HUES64 (cell line): ENCODE measurements at regions not wholly inside any gene's neighbourhood (a gene's known extent, or its start where the extent isn't known, plus 50 kb on each side); places are given as distances from the start of the nearest gene placed in this dataset.
"Not testable (repeated sequence)": the region's sequence is repeated elsewhere in the genome, so short reads cannot be mapped to it uniquely, and the experiment has no call there.

Experiments used
- H3K27ac ChIP-seq: 2 replicates; pipeline ENCODE4 v1.7.0; 2013; ENCODE audit warnings: low read depth, low read length, inconsistent platforms
- H3K27me3 ChIP-seq: 2 replicates; pipeline ENCODE4 v1.6.1; 2013; ENCODE audit warnings: mild to moderate bottlenecking, low read length; ENCODE audit not compliant: insufficient read depth
- H3K36me3 ChIP-seq: 2 replicates; pipeline ENCODE4 v1.6.1; 2013; ENCODE audit warnings: mild to moderate bottlenecking, low read length; ENCODE audit not compliant: insufficient read depth
- H3K4me1 ChIP-seq: 2 replicates; pipeline ENCODE4 v1.6.1; 2013; ENCODE audit warnings: mild to moderate bottlenecking, low read length, moderate library complexity; ENCODE audit not compliant: insufficient read depth
- H3K4me3 ChIP-seq: 2 replicates; pipeline ENCODE4 v1.5.1; 2013; ENCODE audit warnings: mild to moderate bottlenecking, low read length, moderate library complexity
- H3K9ac ChIP-seq: 2 replicates; pipeline ENCODE4 v1.6.1; 2013; ENCODE audit warnings: mild to moderate bottlenecking, low read depth, low read length
- H3K9me3 ChIP-seq: 2 replicates; pipeline ENCODE4 v1.6.1; 2013; ENCODE audit warnings: low read depth, low read length; ENCODE audit not compliant: insufficient read depth
- WGBS: fragments of 150-250, 120-280 bp; methylation state at CpG from one replicate; pipeline ENCODE4 v1.1.7; 2013; ENCODE audit warnings: missing lambda C conversion rate; 5-methylcytosine and 5-hydroxymethylcytosine counted together

DNA sequence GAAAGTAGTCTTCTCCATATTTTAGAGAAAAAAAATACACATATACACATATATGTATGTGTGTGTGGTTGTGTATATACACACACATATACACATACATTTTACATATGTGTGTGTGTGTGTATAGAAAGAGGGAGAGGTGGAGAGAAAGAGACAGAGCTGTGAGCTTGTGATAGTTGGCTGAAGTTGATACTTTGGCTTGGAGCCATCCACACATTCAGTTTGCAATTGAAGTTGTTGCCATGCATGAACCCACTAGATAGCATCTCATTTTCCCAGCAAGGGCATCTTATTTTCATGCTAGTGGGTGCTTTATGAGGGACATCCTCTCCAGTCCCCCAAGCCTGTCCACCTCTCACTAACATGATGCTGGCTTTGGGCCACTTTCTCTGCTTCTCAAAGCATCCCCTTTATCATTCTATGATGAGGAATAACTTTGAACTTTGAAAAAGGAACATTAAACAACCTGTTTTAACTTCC lies 228.6 kb downstream of the ZNF621 start:
- Histone ChIP-seq H3K9ac (no peak overlapping the region), H3K4me1 (peaks cover 5% of the 10 kb centered on the region; the same call in 1 of the 2 replicates), H3K27me3 (no peaks in the 10 kb centered on the region), H3K4me3 (no peak overlapping the region), H3K36me3 (no peaks in the 10 kb centered on the region), H3K27ac (no peak overlapping the region), H3K9me3 (no peaks in the 10 kb centered on the region)

DNA sequence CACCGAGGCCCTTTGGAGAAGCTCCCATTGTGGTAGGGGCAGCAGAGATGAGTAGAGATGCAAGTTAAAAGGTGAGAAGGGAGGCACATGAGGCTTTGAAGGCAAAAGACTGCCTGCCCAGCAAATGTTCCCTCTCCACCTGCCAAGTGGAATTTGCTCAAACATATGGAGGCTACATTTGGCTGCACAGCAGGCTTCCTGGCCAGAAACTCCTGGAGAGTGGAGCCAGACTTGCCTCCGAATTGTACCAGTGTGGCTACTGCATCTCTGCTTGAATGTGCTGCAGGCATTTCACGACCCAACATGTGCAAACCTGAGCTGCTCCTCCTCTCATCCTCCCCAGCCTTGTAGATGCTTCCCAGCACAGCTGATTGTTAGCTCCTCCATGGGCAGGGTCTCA lies 229.2 kb downstream of the ZNF621 start:
- no peak overlapping the region for H3K9ac ChIP-seq
- H3K27ac ChIP-seq: no peak overlapping the region
- peaks cover under 1% of the 10 kb centered on the region; the same call in 1 of the 2 replicates for H3K4me1 ChIP-seq
- 88% methylated on average over 3 of the region's 3 CpGs for WGBS
- H3K27me3 ChIP-seq: no peaks in the 10 kb centered on the region
- no peak overlapping the region for H3K4me3 ChIP-seq
- H3K36me3 ChIP-seq: no peaks in the 10 kb centered on the region
- H3K9me3 ChIP-seq: no peaks in the 10 kb centered on the region

DNA sequence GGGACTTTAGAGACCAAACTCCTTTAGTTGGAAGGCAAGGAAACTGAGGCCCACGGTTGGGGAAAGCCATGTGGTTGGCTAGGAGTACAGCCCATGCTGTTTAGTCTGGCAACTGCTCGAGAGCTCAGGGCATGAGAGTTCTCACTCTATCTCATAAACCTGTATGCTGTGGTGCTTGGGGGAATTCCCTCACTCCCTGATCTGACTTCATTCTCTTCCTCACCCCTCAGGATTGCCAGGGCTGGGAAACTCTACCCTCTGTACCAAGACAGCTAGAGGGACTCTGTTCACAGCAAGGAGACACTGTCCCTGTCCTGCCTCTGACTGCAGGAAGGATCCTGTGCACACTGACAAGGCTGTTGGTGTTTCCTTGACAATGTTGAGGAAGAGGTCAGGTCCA lies 230.2 kb downstream of the ZNF621 start:
- Histone ChIP-seq H3K27me3 (no peaks in the 10 kb centered on the region), H3K27ac (no peak overlapping the region), H3K4me1 (no peaks in the 10 kb centered on the region), H3K4me3 (no peak overlapping the region), H3K9ac (no peak overlapping the region), H3K36me3 (no peaks in the 10 kb centered on the region), H3K9me3 (no peaks in the 10 kb centered on the region)
- WGBS: 93% methylated on average over 2 of the region's 2 CpGs

DNA sequence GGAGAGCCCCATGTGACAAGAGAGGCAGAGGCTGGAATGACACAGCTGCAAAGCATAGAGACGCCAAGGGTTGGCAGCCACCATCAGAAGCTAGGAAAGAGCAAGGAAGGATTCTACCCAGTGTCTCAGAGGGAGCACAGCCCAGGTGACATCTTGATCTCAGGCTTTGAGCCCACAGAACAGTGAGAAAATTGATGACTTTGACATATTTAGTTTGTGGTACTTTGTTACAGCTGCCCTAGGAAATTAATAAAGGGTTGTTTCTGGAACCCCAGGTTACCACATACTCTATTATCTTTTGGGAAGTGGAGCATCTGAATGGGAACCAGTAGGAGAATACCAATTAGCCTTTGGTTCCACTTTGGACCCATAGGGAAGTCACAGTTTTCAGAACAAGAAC lies 231.7 kb downstream of the ZNF621 start:
- 98% methylated on average over 1 of the region's 1 CpG for WGBS
- H3K4me1 ChIP-seq: no peaks in the 10 kb centered on the region
- no peak overlapping the region for H3K4me3 ChIP-seq

DNA sequence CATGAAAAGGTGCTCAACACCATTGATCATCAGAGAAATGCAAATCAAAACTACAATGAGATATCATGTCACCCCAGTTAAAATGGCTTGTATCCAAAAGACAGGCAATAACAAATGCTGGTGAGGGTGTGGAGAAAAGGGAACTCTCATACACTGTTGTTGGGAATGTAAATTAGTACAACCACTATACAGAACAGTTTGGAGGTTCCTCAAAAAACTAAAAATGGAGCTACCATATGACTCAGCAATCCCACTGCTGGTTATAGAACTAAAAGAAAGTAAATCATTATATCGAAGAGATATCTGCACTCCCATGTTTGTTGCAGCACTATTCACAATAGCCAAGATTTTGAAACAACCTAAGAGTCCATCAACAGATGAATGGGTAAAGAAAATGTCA lies 238.0 kb downstream of the ZNF621 start:
- H3K27ac ChIP-seq, H3K36me3 ChIP-seq, H3K9ac ChIP-seq, H3K4me1 ChIP-seq, H3K9me3 ChIP-seq, H3K27me3 ChIP-seq, H3K4me3 ChIP-seq: not testable (repeated sequence)
- WGBS: 100% methylated on average over 1 of the region's 1 CpG

More for the DNA sequence above, 231.7 kb downstream of the ZNF621 start:
- Histone ChIP-seq H3K27me3 (no peaks in the 10 kb centered on the region), H3K27ac (no peak overlapping the region), H3K9me3 (peaks cover 5% of the 10 kb centered on the region; the same call in 1 of the 2 replicates), H3K9ac (no peak overlapping the region), H3K36me3 (no peaks in the 10 kb centered on the region)

DNA sequence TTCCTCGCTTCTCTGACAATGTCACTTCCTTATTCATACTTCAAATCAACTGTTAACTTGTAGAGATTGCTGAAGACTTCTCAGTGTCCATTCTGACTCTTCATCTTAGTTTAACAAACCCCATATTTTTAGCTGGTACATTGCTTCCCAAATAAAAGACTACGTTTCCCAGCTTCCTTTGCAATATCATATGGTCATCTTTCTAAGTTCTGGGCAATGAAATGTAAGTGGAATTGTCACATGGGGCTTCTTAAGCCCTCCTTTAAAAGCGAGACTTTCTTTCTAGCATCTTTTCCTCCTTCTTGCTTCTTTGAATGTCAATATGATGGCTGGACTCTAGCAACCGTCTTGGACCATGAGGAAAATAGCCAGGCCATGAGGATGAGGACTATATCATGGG lies 239.0 kb downstream of the ZNF621 start:
- WGBS: 90% methylated on average over 4 of the region's 4 CpGs
- no peak overlapping the region for H3K9ac ChIP-seq

DNA sequence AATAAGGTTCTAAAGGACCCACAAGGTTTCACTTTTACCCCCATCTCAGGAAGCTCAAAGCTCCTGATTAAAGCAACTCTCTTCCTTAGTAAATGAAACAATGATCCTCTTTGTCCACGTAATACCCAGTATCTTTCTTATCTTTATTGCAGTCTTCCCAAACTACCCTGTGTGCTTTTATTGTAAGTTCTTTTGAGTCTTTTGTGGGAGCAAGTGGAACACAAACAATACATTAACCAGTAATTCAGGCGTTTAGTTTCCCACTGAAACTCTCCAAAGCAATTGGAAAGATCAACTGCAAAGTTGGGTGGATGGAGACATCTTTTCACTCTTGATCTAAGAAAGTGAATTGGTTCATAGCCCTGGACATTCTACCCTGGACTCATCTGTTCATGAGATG lies 240.0 kb downstream of the ZNF621 start:
- no peaks in the 10 kb centered on the region for H3K4me1 ChIP-seq
- no peaks in the 10 kb centered on the region for H3K36me3 ChIP-seq
- no peak overlapping the region for H3K9ac ChIP-seq
- no peak overlapping the region for H3K27ac ChIP-seq
- 100% methylated on average over 1 of the region's 2 CpGs for WGBS
- peaks cover 5% of the 10 kb centered on the region; the same call in 1 of the 2 replicates for H3K9me3 ChIP-seq
- no peaks in the 10 kb centered on the region for H3K27me3 ChIP-seq
- no peak overlapping the region for H3K4me3 ChIP-seq

More for the DNA sequence above, 239.0 kb downstream of the ZNF621 start:
- no peaks in the 10 kb centered on the region for H3K4me1 ChIP-seq
- H3K9me3 ChIP-seq: peaks cover 5% of the 10 kb centered on the region; the same call in 1 of the 2 replicates
- no peak overlapping the region for H3K27ac ChIP-seq
- no peak overlapping the region for H3K4me3 ChIP-seq
- H3K27me3 ChIP-seq: no peaks in the 10 kb centered on the region
- no peaks in the 10 kb centered on the region for H3K36me3 ChIP-seq

DNA sequence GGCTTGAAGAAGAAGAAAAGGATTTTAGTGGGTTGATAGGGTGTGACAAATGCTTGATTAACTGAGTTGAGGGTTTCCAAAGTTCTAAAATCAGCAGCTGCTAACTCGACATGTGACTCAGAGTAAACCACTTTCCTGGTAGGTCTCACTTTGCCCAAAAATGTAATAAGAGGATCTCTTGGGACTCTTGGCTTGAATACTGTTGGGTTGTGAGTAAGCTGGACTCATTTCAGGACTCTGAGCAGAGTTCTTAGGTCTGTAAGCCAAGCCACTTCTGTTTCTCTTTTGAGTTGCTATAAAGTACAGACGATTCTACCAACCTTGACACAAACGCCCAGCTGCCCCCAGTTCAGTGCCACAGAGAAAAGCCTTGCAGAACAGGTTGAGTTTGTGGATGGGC lies 241.1 kb downstream of the ZNF621 start:
- Histone ChIP-seq H3K27ac (no peak overlapping the region), H3K4me1 (no peaks in the 10 kb centered on the region), H3K27me3 (no peaks in the 10 kb centered on the region), H3K4me3 (no peak overlapping the region), H3K9me3 (no peaks in the 10 kb centered on the region), H3K36me3 (no peaks in the 10 kb centered on the region), H3K9ac (no peak overlapping the region)
- 93% methylated on average over 3 of the region's 3 CpGs for WGBS

DNA sequence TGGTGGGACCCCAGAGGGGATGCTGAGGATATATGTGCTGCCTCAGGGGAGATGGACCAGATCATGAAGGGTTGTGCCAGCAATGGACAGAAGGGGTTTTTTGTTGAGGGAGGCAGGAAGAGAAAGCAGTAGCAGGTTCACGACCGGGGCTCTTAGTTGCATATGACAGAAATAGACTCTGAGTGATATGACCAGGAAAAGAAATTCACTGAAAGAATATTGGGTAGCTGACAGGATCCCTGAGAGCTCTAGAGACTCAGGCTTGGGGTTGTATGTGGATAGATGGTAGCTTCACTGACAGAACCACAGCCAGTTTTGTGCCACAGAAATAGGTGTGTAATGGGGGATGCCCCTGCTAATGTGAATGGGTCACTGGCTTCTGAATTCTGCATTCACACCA lies 241.6 kb downstream of the ZNF621 start:
- H3K27me3 ChIP-seq: no peaks in the 10 kb centered on the region
- 98% methylated on average over 2 of the region's 2 CpGs for WGBS
- H3K4me1 ChIP-seq: no peaks in the 10 kb centered on the region

DNA sequence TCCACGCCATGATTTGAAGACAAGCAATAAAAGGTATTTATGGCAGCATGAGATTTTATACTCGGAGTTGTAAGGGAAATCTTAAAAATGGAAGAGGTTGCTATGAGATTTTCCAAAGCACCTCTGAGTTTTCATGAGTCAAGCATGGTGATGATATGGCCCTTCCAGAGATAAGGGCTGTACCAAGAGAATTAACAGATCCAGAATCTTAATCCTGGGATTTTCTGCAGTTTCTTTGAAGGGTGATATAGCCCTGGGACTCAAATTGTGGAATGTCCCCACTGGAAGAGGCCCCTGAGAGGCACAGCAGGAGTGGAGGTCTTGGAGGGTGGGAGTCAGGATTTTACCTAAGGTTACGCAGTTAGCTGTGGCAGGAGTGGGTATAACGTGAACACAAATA lies 243.3 kb downstream of the ZNF621 start:
- Histone ChIP-seq H3K9ac (no peak overlapping the region), H3K27me3 (no peaks in the 10 kb centered on the region), H3K27ac (no peak overlapping the region), H3K4me1 (no peaks in the 10 kb centered on the region), H3K4me3 (no peak overlapping the region), H3K36me3 (no peaks in the 10 kb centered on the region), H3K9me3 (no peaks in the 10 kb centered on the region)
- WGBS: 92% methylated on average over 4 of the region's 4 CpGs

More for the DNA sequence above, 241.6 kb downstream of the ZNF621 start:
- no peaks in the 10 kb centered on the region for H3K36me3 ChIP-seq
- H3K4me3 ChIP-seq: no peak overlapping the region
- H3K9me3 ChIP-seq: no peaks in the 10 kb centered on the region
- no peak overlapping the region for H3K9ac ChIP-seq
- no peak overlapping the region for H3K27ac ChIP-seq

DNA sequence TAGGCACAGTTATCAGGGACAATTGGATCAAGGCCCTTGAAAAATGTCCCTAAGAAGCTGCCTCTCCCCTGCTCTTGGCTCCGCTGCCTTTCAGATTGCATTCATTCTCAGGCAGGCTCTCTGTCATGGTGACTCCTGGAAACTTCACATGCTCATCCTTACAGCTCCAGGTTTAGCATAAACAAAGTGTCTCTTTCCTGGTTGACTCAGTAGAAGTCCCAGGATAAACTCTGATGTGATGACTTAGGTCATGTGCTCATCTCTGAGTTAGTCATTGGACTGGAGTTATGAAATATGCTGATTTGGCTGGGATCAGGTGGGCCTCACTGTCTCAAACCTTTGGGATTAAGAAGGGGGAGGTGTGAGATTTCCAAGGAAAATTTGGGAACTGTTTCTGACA lies 243.8 kb downstream of the ZNF621 start:
- 94% methylated on average over 1 of the region's 1 CpG for WGBS
- H3K36me3 ChIP-seq: no peaks in the 10 kb centered on the region
- no peak overlapping the region for H3K27ac ChIP-seq
- no peaks in the 10 kb centered on the region for H3K27me3 ChIP-seq
- H3K9ac ChIP-seq: no peak overlapping the region
- H3K4me1 ChIP-seq: no peaks in the 10 kb centered on the region
- H3K9me3 ChIP-seq: no peaks in the 10 kb centered on the region
- no peak overlapping the region for H3K4me3 ChIP-seq

DNA sequence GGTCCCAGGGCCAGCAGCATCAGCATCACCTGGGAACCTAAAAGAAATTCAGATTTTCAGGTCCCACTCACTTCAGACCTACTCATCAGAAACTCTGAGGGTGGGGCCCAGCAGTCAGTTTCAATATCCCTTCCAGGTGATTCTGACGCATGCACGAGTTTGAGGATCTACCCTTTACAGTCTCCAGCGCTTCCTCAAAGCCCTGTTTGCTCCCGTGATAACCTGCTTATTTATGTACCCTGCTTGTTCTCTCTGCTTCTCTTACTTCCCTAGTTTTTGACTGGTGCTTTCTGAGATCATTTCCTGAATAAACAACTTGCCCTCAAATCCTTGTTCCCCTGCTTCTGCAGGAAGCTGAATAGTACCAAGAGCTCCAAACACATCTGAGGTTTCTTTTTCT lies 245.3 kb downstream of the ZNF621 start:
- Histone ChIP-seq H3K4me3 (no peak overlapping the region), H3K9ac (no peak overlapping the region), H3K27me3 (no peaks in the 10 kb centered on the region), H3K27ac (no peak overlapping the region), H3K36me3 (no peaks in the 10 kb centered on the region), H3K9me3 (no peaks in the 10 kb centered on the region), H3K4me1 (no peaks in the 10 kb centered on the region)
- 92% methylated on average over 4 of the region's 4 CpGs for WGBS
